Smooth muscle cell of the brain vasculature (primary cell): ENCODE measurements at regions not wholly inside any gene's neighbourhood (a gene's known extent, or its start where the extent isn't known, plus 50 kb on each side); places are given as distances from the start of the nearest gene placed in this dataset.
A peak's percentile ranks its signal among the peaks of the same experiment; 100 is the strongest.
"Not testable (repeated sequence)": the region's sequence is repeated elsewhere in the genome, so short reads cannot be mapped to it uniquely, and the experiment has no call there.

Experiments
- DNase-seq: peaks from one replicate; pipeline ENCODE4 v3.0.0-alpha.2; 2012; ENCODE audit warnings: low read depth, low spot score

DNA sequence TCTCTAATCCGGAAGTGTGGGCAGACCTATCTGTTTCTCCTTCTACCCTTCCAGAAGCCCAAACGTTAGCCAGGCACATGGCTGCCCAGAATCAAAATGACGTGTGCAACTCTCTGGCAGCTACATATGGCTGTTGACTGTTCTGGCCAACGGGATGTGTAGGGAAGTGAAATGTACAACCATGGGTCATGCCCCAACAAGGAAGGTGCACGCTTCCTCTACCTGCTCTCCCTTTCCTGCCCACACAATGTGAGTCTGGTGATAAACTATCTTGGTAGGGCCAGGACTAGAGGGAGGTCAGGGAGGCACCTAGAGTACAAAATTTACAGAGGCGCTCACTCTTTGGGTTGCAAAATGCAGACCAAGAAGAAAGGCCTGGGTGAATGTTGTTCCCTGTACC, 495.9 kb upstream of the PROK2 start:
- no peak for DNase-seq

DNA sequence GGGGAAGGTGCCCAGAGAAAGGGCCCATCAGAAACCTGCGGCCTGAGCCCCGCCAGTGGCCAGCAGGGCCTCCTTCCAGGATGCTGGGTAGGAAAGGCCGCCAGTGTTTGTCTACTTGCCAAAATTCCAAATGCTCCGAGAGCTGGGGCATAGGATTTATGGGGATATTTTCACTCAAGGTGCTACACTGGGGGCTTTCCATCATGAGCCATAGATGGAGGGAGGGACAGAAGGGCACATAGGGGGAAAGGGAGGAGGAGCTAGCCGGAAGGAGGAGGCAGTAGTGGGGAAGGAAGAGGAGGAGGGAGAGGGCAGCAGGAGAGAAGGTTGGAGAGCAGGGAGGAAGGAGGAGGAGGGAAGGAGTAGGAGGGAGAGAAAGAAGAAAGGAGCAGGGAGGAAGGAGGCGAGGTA, 494.7 kb upstream of the PROK2 start:
- DNase-seq, result no peak

DNA sequence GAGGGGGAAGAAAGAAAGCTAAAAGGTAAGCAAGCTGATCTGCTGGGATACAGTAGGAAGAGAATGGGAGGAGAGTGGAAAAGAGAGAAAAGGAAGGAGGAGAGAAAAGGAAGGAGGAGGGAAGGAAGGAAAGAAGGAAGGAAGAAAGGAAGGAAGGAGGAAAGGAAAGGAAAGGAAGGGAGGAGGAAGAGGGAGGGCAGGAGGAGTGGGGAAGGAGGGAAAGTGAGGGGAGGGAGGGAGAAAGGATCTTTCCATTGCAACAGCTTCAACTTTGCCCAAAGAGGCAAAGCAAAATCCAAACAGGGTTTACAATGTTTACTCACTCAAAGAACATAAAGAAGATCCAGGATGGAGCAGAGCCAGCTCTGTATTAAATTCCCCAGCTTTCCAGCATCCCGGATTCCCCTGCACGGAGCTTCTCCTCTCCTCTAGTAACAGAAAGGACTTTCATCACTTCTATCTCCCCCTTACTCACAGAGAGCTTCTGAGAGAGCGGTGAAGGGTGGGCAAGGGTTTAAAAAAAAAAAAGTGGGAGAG, 494.2 kb upstream of the PROK2 start:
- no peak for DNase-seq

DNA sequence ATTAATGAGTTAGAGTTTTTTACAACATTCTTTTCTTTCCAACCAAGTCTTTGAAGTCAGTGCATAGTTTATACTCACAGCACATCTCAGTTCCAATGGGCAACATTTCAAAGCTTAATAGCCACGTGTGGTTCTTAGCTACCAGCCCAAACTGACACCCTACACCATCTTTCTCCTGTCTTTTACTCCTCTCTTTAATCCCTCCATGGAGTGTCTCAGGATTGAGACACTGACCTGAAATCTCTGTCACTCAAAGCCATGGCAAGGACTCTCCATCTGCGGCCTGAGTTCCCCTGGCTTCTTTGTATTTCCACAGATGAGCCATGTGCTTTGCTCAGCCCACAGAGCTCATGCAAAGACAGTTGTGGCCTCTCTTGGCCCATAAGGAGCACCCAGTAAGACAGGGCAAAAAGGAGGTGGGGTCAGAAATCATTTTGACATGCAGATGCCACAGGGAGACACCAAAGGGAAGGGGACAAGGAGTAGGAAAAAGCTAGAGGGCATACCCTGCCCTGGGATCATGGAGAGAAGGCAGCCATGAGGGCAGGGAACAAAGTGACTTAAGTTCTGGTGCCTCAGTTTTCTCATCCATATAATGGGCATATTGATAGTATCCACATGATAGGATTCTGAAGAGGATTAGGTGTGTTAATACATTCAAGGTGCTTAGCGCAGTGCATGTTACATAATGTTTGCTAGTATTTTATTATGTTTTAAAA, 493.6 kb upstream of the PROK2 start:
- DNase-seq, result no peak

DNA sequence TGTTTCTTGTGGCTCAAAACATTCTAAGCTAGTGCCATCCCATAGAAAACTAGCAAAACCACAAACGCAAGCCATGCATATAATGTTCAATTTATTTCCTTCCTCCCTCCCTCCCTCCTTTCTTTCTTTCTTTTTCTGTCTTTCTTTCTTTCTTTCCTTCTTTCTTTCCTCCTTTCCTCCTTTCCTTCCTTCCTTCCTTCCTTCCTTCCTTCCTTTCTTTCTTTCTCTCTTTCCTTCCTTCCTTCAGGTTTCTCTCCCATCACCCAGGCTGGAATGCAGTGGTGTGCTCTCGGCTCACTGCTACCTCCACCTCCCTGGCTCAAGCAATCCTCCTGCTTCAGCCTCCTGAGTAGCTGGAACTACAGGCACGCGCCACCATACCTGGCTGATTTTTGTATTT, 492.8 kb upstream of the PROK2 start:
- no peak for DNase-seq

DNA sequence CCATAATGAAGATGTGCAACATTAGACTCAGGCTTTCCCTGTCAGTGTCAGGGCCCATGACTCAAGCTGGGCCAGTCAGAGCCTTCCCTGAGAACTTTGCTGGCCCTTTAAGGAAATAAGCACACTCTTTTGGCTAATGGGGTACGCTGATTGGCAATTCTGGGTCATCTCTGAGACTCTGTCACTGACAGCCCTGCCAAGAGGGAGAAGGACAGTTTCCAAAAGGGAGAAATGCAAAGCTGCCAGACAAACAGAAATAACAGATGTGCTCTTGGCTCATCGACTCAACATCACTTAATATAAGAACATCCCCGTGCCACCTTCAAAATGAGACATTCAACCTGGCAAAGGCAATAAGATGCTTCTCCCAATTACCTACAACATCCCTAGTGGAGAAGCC, 491.9 kb upstream of the PROK2 start:
- DNase-seq, result no peak

DNA sequence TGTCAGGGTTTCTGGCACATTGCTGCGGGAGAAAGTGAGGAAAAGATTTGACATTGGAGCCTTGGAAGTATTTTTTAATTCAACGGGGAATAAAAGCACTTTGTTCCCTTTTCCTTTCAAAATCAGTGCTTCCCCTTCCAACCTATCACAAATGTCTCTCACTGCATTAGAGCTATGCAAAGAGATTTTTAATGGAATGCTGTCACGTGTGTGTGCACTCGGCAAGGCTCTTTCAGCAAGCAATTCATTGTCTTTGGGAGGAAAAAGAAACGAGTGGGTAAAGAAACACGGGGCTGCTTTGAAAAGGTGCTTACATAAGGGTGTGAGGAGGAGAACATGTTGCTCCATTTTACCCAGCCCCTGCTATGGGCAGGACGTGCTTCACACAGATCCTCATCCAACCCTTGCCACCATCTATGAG, 490.4 kb upstream of the PROK2 start:
- no peak for DNase-seq

DNA sequence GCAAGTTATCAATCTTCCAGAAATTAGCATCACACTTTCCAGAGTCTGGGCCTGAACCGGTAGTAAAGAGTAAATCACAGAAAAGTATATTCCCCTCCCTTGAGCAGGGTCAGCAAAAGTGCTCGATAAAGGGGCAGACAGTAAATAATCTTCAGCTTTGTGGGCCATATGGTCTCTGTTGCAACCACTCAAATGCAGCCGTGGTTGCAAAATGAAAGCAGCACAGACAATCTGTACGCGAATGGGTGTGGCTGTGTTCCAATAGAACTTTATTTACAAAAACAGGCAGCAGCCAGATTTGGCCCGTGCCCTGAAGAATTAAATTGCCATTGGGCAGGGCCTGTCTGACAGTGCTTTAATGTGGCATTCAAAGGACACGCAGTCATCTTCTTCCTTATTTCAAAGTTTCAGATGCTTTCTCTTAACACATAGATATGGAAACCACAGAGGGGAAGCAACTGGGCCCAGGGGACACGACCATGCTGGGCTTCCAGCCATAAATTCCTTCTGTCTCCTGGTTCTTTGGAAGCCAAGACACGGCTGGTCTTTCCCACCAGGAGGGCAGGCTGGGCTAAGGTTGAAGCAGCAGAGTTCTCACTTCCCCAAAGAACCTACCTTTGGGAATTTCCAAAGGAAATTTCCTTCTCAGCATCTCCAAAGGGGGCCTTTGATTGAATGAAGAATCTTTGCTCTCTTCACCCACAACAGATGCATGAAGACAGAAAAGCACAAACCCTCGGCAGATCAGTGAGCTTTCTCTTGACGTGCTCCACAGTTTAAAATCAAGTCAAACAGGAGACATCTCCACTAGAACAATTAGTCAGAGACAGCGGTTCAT, 489.8 kb upstream of the PROK2 start:
- DNase-seq, result no peak

DNA sequence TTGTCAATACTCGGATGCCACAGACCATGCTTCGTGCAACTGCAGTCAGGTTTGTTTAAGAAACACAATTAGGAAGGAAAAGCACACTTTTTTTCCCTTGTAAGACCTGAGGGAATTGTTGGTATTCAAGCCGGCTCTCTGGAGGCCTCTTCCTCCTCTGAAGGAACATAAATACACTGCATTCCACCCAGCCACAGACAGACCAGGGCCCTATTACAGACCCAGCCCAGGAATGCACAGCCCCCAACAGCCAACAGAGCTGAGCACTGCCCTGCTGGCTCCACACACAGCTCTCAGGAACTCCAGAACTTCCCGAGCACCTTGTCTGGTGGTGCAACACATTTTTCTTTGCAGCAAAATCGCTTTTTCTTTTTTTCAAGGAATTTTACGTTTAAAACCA, 488.7 kb upstream of the PROK2 start:
- peak; percentile 63 for DNase-seq

DNA sequence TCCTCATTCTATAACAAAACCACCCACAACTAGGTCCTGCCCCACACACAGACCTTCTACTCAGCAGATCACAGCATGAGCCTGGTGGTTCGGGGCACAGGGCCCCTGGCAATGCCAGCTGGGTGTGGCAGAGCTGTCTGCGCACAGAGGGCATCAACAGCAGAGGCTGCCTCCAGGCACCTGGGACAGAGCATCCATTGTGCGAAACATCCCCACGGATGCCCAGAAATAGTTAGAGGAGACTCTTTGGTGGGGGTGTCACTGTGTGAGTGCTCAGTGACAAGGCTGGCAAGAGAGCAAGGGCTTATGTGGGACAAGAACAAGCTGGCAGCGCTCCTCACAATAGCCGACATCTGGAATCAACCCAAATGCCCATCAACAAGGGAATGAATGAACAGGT, 487.4 kb upstream of the PROK2 start:
- DNase-seq, result no peak

DNA sequence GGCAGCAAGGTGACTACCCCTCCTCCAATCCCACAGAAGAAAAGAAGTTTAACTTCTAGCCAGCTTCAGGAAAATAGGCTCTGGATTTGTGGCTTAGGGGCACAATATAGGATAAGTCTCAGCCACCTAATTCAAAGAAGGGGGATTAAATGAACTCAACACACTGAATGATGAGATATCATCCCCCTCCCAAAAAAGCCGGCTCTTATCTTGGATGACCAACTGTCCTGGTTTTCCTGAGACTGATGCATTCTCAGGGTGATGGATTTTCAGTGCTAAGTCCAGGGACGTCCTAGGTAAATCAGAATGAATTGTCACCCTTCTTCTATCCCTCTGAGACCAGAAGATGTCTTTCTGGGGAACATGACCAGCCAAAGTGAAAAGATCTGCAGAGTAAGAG, 487.0 kb upstream of the PROK2 start:
- no peak for DNase-seq

DNA sequence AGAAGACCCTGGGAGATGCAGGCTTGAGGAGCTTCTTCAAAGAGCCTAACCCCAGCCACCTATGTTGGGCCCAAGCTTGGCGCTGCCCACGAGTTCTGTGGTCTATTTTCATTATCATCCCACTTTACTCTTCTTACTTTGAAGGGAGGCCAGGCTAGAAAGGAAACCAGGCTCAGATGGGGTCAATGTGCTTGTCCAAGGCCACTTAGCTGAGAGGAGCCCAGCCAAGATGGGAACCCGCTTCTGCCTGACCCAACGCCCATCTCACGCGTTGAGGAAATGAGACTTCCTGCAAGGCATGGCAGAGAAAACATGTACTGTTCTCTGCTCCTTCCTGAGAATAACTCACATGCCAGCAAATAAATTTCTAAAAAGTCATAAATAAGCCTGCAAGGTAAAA, 486.3 kb upstream of the PROK2 start:
- no peak for DNase-seq

DNA sequence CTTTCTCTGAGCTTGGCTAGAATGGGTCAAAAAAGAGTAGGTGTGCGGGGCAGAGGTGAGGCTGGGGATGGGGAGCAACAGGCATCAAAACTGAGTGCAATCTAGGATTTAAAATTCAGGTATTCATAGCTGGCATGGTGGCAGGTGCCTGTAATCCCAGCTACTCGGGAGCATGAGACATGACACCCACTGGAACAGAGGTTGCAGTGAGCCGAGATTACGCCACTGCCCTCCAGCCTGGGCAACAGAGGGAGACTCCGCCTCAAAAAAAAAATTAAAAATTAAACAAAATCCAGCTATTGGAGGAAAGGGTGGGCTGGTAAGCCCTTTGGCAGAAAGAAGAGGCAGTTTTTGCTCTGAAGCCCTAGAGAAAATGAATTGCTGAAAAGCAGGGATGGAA, 485.8 kb upstream of the PROK2 start:
- DNase-seq, result no peak

DNA sequence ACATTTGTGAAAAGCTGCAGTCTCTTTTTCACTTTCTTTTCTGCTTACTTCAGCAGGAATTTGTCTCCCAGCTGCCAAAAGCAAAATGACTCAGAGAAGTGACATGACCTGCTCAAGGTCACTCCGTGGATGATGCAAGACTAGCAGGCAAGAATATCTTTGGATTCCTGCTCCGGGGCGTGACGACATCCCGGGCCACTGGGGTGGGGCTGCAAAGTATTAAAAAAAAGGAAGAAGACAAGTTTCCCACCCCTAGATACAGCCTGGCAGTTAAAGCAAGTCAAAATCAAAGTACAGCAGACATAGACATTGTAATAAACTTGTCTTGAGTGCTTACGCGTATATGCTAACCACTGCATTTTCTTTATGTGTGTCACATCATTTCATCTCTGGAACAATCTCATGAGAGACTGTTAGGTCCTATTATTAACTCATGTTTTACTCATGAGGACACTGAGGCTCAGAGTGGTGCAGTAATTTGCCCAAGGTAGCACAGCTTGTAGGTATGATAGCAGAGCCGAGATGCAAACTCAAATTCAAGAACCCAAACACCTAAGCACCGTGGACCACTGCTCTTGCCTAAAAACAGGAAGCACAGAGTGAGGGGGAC, 485.2 kb upstream of the PROK2 start:
- DNase-seq, result peak; percentile 90

DNA sequence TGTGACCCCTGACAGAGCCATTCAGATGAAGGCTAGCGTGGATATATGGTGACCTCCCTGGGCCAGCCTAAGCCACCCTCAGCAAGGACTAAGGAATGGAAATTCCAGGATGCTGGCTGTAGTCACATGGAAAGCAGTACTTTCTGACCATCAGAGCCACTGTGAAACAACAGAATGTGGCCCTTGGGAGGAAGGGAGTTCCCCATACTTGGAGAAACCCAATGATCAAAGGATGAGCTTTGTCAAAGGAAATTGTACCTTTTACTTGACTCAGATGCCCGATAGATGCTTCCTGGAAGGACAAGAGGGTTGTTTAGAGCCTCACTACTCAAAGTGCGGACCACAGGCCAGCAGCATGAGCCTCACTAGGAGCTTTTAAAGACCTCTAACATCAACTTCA, 484.5 kb upstream of the PROK2 start:
- DNase-seq, result no peak

DNA sequence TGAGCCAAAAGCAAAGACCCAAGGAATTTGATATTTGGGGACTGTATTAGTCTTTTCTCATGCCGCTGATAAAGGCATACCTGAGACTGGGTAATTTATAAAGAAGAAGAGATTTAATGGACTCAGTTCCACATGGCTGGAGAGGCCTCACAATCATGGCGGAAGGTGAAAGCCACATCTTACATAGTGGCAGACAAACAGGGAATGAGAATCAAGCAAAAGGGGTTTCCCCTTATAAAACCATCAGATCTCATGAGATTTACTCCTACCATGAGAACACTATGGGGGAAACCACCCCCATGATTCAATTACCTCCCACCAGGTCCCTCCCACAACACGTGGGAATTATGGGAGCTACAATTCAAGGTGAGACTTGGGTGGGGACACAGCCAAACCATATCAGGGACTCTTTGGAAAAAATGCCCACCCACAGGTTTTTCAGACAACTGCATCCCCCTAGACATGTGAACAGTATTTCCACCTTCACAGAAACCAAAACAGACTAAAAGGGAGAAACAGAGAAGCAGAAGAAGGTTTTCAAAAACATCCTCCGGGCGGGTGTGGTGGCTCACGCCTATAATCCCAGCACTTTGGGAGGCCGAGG, 482.1 kb upstream of the PROK2 start:
- DNase-seq, result not testable (repeated sequence)

DNA sequence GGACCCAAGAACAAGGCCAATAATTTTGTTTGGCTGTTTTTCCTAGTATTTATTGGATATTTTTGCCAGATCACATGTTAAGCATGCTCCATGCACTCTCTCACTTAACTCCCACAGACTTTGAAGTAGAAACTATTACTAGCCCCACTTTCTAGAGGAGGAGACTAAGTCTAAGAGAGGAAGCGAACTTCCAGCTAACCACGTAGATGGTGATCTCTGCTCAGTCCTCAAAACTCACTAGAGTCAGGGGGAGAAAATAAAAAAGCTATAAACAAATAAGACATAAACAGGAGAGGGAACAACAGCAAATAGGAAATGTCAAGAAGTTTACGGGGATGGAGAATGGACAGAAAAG, 481.0 kb upstream of the PROK2 start:
- no peak for DNase-seq

DNA sequence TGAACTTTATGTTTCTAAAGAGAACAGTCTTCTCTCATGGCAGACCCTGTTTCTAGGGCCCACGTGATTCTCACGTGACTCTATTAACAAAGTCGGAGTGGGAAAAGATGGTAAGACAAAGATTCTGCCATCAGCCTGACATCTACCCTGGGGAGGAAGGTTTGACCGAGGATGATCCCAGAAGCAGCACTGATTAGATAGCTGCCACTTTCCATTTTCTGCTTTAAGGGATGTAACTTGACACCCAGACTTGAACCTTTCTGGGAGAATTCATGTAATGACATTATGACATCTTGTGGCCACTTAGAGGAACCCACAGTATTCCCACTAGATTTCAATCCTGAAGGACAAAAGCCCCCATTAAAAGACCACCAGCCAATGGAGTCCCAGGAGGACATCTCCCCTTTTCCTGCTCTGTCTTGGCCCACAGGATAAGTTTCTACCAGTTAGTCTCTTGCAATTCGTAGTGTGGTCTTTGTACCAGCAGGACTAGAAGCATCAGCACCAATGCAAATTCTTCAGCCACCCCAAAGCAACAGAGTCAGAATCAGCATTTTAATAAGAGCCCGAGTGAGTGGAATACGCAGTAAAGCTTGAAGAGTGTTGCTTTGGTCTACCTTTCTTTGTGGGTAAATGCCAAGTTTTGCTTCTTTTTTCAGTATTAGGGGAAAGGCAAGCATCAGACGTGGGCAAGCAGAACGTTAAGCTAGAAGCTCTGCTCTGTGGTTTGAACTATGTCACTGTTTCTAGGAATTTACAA, 480.5 kb upstream of the PROK2 start:
- DNase-seq, result no peak

DNA sequence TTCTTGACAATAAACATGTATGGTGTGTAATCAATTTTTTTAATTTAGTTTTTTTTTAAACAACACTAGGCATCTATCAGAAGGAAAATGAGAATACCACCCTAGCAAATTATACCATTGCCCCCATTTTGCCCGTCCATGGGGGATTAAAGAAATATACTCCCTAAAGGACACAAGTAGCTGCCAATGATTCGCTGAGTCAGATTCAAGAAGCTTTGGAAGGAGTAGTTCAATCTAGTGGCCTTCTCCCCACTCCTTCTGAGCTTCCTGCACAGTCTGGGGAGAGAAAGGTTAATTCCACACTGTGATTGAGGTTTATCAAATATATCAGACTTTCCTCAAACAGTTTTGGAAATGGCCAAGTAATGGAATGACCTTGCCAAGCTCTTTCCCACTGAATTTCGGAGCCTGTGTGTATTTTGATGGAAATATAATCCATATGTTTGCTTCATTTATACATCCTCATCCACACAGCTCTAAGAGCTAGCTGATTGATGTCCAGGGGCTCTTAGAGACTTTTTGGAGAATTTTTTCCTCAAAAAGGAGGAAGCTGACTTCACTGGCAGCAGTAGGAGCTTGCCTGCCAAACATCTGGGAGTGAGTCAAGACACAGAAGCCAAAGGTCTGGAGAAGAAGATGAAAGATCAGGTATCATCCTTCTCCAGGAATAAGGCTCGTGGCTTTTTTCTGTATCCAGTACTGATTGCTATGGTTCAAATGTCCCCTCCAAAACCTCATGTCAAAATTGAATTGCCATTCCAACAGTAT, 478.5 kb upstream of the PROK2 start:
- no peak for DNase-seq

DNA sequence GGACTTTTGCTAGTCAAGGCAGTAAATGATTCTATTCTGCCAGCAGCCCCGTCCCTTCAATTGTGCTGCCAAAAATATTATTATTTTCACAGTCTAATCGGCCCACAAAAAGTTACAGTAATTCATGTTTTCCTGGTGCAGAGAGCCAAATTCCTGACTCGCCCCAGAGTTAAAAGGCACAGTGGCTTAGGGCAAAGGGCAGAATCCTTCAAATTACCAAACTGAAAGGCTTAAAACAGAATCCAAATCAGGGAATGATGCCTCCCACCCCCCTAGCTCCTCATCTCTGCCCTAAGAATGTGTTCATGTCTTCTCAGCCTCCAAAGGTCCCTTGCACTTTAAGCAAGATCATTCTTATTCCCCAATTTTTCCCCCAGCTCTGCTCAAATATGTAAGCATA, 477.8 kb upstream of the PROK2 start:
- no peak for DNase-seq
